ENCODE measurements at regions not wholly inside any gene's neighbourhood (a gene's known extent, or its start where the extent isn't known, plus 50 kb on each side); places are given as distances from the start of the nearest gene placed in this dataset.

GRCh38 chr17:54372069-54372749 is 528.4 kb upstream of the TOM1L1 start:
- no peak for TF ChIP-seq CTCF (IDR thresholded peaks at IDR 0.05)
- TF ChIP-seq POLR2AphosphoS5 (IDR thresholded peaks at IDR 0.05), result no peak
- no peak for TF ChIP-seq POLR2A (IDR thresholded peaks at IDR 0.05)

Measured in stomach (tissue), 4 donors.